Fibroblast of the aortic adventitia (primary cell): ENCODE measurements at regions not wholly inside any gene's neighbourhood (a gene's known extent, or its start where the extent isn't known, plus 50 kb on each side); places are given as distances from the start of the nearest gene placed in this dataset.
"Not testable (repeated sequence)": the region's sequence is repeated elsewhere in the genome, so short reads cannot be mapped to it uniquely, and the experiment has no call there.

Experiments used
- DNase-seq: peaks from one replicate; pipeline ENCODE4 v3.0.0-alpha.2; 2010; ENCODE audit warnings: low read depth
- H3K4me3 ChIP-seq: 2 replicates; pipeline ENCODE4 v1.5.1; 2011; ENCODE audit warnings: low read depth, mild to moderate bottlenecking, control low read depth, low read length, moderate library complexity
- CTCF ChIP-seq: IDR thresholded peaks from 2 replicates; pipeline ENCODE4 v1.5.1; 2011; ENCODE audit warnings: mild to moderate bottlenecking, low read length, control low read depth, inconsistent platforms; ENCODE audit not compliant: insufficient read depth

- H3K4me3 ChIP-seq: no peak overlapping the region
- DNase-seq: no peak
- TF ChIP-seq CTCF: no peak
Observed at GRCh38 chr7:19290066-19290465, 144.8 kb upstream of the FERD3L start.

DNA sequence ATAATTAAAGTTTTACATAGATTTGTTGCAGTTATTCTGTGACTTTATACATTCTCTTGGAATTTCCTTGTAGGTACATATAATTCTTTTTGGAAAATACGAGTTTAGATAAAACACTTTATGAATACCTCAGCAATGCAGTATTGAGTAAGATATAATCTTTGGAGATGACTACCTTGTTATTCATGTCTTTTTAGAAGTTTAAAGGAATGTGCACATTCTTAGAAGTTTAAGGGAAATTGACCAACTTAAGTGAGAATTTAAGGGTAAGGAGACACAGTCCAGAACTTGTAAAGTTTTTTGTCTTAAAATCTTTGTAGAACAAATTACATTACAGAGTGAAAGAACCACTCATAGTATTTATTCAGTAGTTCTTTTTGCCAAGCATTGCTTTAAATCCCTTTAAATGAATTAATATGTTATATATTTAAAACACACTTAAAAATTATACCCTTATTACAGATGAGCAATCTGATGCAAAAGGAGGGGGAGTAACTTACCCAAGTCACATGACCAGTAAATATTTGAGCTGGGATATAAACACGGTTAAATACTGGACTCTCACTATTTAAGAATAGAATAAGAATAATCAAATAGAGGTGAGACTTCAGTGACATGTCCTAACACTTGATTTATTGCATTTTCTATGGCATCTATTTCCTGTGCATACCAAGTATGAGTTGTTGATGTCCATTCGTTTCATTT, 139.5 kb upstream of the FERD3L start:
- no peak overlapping the region for H3K4me3 ChIP-seq
- TF ChIP-seq CTCF: no peak
- DNase-seq: peak; percentile 64

DNA sequence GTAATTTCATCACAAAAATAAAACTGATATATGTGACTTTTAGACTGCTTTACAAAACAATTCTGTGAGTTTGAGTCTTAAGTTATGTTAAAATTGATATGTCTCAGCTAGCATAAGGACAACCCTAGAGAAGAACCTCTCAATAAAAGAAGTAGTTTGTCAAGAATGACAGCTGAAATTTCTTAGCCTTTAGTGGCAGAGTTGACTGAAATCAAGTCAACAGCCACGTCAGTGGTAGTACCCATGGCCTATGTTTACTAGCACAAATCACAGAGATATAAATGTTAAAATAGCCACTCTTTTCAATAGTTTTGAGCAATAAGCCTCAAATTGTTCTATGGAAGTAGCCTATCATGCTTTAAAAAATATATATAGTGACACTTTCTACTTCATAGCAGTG, 138.9 kb upstream of the FERD3L start:
- no peak for DNase-seq
- H3K4me3 ChIP-seq: no peak overlapping the region
- TF ChIP-seq CTCF: no peak

DNA sequence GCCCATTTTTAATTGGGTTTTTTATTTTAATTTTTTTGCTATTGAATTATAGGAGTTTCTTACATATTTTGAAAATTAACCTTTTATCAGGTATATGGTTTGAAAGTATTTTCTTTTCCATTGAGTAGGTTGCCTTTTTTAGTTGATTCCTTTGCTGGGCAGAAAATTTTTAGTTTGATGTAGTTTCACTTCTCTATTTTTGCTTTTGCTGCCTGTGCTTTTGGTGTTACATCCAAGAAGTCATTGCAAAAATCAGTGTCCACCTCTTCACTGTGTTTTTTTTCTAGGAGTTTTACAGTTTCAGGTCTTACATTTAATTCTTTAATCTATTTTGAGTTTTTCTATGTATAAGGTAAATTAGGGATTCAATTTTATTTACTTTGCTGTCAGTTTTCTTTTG, 129.8 kb upstream of the FERD3L start:
- H3K4me3 ChIP-seq: no peak overlapping the region
- no peak for DNase-seq
- TF ChIP-seq CTCF: no peak

GRCh38 chr7:19272329-19272728, 127.1 kb upstream of the FERD3L start:
- DNase-seq, H3K4me3 ChIP-seq: not testable (repeated sequence)

GRCh38 chr7:19269301-19269700, 124.1 kb upstream of the FERD3L start:
- no peak for DNase-seq
- no peak overlapping the region for H3K4me3 ChIP-seq
- TF ChIP-seq CTCF: no peak

DNA sequence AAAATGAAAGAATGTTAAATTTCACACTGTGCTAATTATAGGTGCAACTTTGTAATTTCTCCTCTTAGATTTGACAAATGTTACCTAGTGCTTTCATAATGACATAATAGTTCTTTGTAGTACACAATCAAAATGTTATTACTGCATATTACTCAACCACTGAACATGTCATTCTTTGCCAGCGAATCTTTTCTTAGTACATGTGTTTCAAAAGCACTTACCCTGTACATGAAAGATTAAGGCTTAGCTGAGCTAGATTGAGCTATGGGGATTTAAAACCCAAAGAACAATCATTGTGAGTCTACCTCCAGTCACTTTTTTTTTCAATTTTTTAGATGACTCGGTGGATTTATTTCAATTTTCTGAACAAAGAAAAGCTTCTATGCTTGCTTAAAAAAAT, 123.5 kb upstream of the FERD3L start:
- no peak for TF ChIP-seq CTCF
- H3K4me3 ChIP-seq: no peak overlapping the region
- peak; percentile 35 for DNase-seq
